Psoas muscle (tissue), 7 donors: ENCODE measurements at regions not wholly inside any gene's neighbourhood (a gene's known extent, or its start where the extent isn't known, plus 50 kb on each side); places are given as distances from the start of the nearest gene placed in this dataset.

Experiments
- ATAC-seq, 4 donors: fragments of 200-7000 bp; cut with Tn5 transposase; one replicate each; pipeline ENCODE4 v1.9.1; 2020; ENCODE audit warnings: moderate library complexity in 3 of 4, mild to moderate bottlenecking in 2 of 4
- DNase-seq, 2 donors: peaks; one replicate each; pipeline ENCODE4 v3.0.0-alpha.2; 2020
- H3K27ac ChIP-seq: fragments of 200-600 bp; one replicate; pipeline ENCODE4 v1.8.0; 2022
- H3K27me3 ChIP-seq, 3 donors: fragments of 200-600 bp in 1 of 3; one replicate each; pipeline versions ENCODE4 v1.6.1 to v1.8.0; 2013 to 2022; ENCODE audit warnings: low read length in 2 of 3, mild to moderate bottlenecking in 2 of 3, moderate library complexity in 1 of 3; ENCODE audit not compliant: insufficient read depth in 3 of 3
- H3K36me3 ChIP-seq, 2 donors: fragments of 200-600 bp in 1 of 2; one replicate each; pipeline versions ENCODE4 v1.6.1 to v1.8.0; 2013 to 2022; ENCODE audit warnings: low read depth in 1 of 2, mild to moderate bottlenecking in 1 of 2, moderate library complexity in 1 of 2; ENCODE audit not compliant: insufficient read depth in 1 of 2
- H3K4me1 ChIP-seq: fragments of 200-600 bp; one replicate; pipeline ENCODE4 v1.8.0; 2022
- H3K4me3 ChIP-seq: fragments of 200-600 bp; one replicate; pipeline ENCODE4 v1.8.0; 2022; ENCODE audit warnings: mild to moderate bottlenecking
- H3K9me3 ChIP-seq: fragments of 200-600 bp; one replicate; pipeline ENCODE4 v1.8.0; 2022
- WGBS, 3 donors: extraction: QIAGEN DNeasy Blood & Tissue Kit; methylation state at CpG; one replicate each; pipeline versions ENCODE4 v1.1.6 to v1.1.7; 2013; 5-methylcytosine and 5-hydroxymethylcytosine counted together
- intact Hi-C, 2 donors: fragments of 100-400 bp; cut with DNase I; formaldehyde crosslinking; loops; one replicate each; pipeline versions ENCODE4 v1.11.0 to v1.14.2; 2022
- TF ChIP-seq, protein P1 (sequence below): fragments of 200-600 bp; IDR thresholded peaks from one replicate; pipeline ENCODE4 v1.8.0; 2022; ENCODE audit warnings: antibody characterized with exemption
- donor health status: healthy with polysubstance abuse.
- donor health status: DM: no; HTN: no; CAD: no; lungs with moderate emphysema.
- donor health status: Bipolar disorder and iron deficiency.
- donor health status: healthy.
- donor health status: DM: yes; HTN: yes; CAD: no.
- donor health status: DM: no; HTN: no; CAD: no.
- donor health status: DM: yes; HTN: yes; CAD: no.

GRCh38 chr16:85498607-85499006 lies 114.5 kb upstream of the GSE1 start:
- peak; percentile 70 to 80 for DNase-seq

GRCh38 chr16:85500220-85500619 lies 112.9 kb upstream of the GSE1 start:
- H3K4me1 ChIP-seq = peaks cover 27% of the 10 kb centered on the region

More at GRCh38 chr16:85498607-85499006, 114.5 kb upstream of the GSE1 start:
- 42 to 47% (median 42%) methylated on average over 8 of the region's 8 CpGs for WGBS, 3 donors
- Histone ChIP-seq H3K27ac (no peak overlapping the region), H3K9me3 (no peaks in the 10 kb centered on the region), H3K27me3 (no peaks in the 10 kb centered on the region), H3K4me1 (peaks cover 20% of the 10 kb centered on the region), H3K4me3 (no peak overlapping the region), H3K36me3 (no peaks in the 10 kb centered on the region)
- intact Hi-C loops = loop anchor here in 1 of 2 donors (10.0 kb wide), 1 partner anchor 46 kb away; no protein-coding TSS in a partner anchor
- peak; percentile 84 to 96 (median 94) for ATAC-seq
- TF ChIP-seq, protein P1, sequence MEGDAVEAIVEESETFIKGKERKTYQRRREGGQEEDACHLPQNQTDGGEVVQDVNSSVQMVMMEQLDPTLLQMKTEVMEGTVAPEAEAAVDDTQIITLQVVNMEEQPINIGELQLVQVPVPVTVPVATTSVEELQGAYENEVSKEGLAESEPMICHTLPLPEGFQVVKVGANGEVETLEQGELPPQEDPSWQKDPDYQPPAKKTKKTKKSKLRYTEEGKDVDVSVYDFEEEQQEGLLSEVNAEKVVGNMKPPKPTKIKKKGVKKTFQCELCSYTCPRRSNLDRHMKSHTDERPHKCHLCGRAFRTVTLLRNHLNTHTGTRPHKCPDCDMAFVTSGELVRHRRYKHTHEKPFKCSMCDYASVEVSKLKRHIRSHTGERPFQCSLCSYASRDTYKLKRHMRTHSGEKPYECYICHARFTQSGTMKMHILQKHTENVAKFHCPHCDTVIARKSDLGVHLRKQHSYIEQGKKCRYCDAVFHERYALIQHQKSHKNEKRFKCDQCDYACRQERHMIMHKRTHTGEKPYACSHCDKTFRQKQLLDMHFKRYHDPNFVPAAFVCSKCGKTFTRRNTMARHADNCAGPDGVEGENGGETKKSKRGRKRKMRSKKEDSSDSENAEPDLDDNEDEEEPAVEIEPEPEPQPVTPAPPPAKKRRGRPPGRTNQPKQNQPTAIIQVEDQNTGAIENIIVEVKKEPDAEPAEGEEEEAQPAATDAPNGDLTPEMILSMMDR = no peak

DNA sequence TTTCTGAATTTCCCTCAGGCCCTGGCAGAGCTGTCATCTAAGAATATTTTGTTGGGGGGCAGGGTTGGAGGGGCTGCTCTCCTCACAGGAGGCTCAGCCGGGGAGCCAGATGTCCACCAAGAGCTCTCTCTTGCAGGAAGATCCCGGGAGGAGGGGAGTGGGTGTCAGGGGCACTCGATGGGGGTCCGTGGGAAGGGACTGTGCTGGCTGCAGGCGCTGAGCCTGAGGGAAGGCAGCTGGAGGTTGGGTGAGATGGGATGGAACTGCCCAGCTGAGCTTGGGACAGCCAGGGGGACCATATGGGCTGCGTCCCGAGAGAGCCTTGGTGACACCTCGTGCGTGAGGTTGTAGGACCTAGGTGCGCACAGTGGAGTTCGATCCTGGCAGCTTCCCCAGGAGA lies 111.2 kb upstream of the GSE1 start:
- Histone ChIP-seq H3K4me3 (no peak overlapping the region), H3K27ac (no peak overlapping the region), H3K4me1 (peaks cover 28% of the 10 kb centered on the region), H3K36me3 (no peaks in the 10 kb centered on the region), H3K9me3 (no peaks in the 10 kb centered on the region), H3K27me3 (no peaks in the 10 kb centered on the region)
- intact Hi-C loops = loop anchor here in 1 of 2 donors (5.0 kb wide), 1 partner anchor 40 kb away; no protein-coding TSS in a partner anchor
- no peak for DNase-seq
- 91 to 93% (median 91%) methylated on average over 11 of the region's 11 CpGs for WGBS, 3 donors
- ATAC-seq = no peak
- TF ChIP-seq, protein P1 = no peak

More at GRCh38 chr16:85500220-85500619, 112.9 kb upstream of the GSE1 start:
- no peaks in the 10 kb centered on the region for H3K36me3 ChIP-seq
- no peak overlapping the region for H3K4me3 ChIP-seq
- intact Hi-C loops = loop anchor here in 1 of 2 donors (5.0 kb wide), 1 partner anchor 42 kb away; no protein-coding TSS in a partner anchor
- H3K27ac ChIP-seq = no peak overlapping the region
- no peak for ATAC-seq
- no peak for DNase-seq
- TF ChIP-seq, protein P1 = no peak
- no peaks in the 10 kb centered on the region for H3K27me3 ChIP-seq
- H3K9me3 ChIP-seq = no peaks in the 10 kb centered on the region
- 82 to 90% (median 87%) methylated on average over 12 of the region's 12 CpGs for WGBS, 3 donors

DNA sequence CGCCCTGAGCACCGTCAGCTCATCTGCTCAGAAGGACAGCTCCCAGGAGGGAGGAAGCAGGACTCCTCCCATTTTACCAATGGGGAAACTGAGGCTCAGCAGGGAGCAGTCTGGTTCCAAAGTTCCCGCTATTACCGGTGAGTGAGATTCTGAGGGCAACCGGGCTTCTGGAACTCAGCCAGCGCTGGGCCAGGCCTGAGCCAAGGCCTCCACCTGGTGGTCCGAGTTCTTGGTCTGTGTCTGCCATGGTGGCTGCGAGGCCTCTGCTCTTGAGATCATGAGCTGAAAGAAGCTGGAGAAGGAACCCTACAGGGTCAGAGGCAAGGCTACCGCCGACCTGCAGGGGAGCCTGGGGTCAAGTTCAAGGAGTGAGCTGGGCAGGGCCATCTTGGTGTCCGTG lies 110.8 kb upstream of the GSE1 start:
- no peak overlapping the region for H3K4me3 ChIP-seq
- peaks cover 32% of the 10 kb centered on the region for H3K4me1 ChIP-seq
- ATAC-seq = no peak
- H3K27ac ChIP-seq = no peak overlapping the region
- no peaks in the 10 kb centered on the region for H3K36me3 ChIP-seq
- intact Hi-C loops = loop anchor here in 1 of 2 donors (5.0 kb wide), 1 partner anchor 40 kb away; no protein-coding TSS in a partner anchor
- WGBS, 3 donors = 73 to 87% (median 79%) methylated on average over 11 of the region's 11 CpGs
- TF ChIP-seq, protein P1 = no peak
- no peak for DNase-seq
- no peaks in the 10 kb centered on the region for H3K9me3 ChIP-seq
- H3K27me3 ChIP-seq = no peaks in the 10 kb centered on the region
